HG02852 (cell line): ENCODE measurements at regions not wholly inside any gene's neighbourhood (a gene's known extent, or its start where the extent isn't known, plus 50 kb on each side); places are given as distances from the start of the nearest gene placed in this dataset.
"Not testable (repeated sequence)": the region's sequence is repeated elsewhere in the genome, so short reads cannot be mapped to it uniquely, and the experiment has no call there.

Experiments used
- ATAC-seq: cut with Tn5 transposase; IDR thresholded peaks from one replicate; pipeline ENCODE4 v1.9.1; 2021; ENCODE audit warnings: mild to moderate bottlenecking, moderate library complexity; ENCODE audit not compliant: unreplicated experiment

- ATAC-seq = no peak
Measured at GRCh38 chr6:14765106-14765505, 480.8 kb upstream of the JARID2 start.

GRCh38 chr6:14765721-14766390 lies 480.0 kb upstream of the JARID2 start:
- no peak for ATAC-seq

GRCh38 chr6:14766391-14766994 lies 479.4 kb upstream of the JARID2 start:
- ATAC-seq = no peak

- ATAC-seq = no peak
Measured at GRCh38 chr6:14767226-14767625, 478.6 kb upstream of the JARID2 start.

GRCh38 chr6:14770040-14770439 lies 475.8 kb upstream of the JARID2 start:
- ATAC-seq = no peak

DNA sequence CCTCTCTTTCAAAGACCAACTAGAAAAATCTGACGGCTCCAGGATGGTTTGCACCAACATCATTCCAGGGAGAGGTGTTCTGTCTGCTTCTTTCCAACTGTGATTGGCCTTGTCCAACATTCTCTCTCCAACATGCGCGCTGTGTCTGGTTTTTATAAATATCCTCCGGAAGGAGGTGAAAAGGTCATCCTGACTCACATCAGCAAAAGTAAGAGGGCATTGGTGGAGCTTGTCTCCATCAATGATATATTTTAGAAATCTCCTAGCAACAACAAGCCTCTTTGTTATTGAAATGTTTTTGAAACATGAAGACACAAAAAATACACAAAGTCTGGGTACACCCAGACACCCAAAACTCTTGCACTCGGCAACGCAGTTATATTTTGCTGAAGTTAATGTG lies 475.3 kb upstream of the JARID2 start:
- no peak for ATAC-seq

DNA sequence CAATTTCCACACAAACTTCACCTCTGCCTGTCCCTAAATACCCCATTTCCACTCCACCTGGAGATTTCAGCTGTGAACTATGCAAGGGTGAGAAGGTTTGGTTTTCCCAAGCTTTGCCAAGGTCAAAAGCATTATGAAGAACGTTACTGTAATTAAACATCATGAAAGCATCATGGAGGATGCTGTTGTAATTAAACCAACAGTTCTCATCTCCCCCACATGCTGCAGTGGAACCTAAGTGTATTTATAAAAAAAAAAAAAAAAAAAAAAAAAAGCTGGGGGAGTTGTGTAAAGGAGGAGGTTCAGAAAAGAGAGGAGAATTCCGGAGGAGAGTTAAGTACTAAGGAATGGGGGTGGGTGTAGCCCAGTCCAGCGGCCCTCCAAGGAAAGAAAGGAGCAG lies 474.9 kb upstream of the JARID2 start:
- ATAC-seq = no peak

GRCh38 chr6:14772188-14772587 lies 473.7 kb upstream of the JARID2 start:
- ATAC-seq = no peak

DNA sequence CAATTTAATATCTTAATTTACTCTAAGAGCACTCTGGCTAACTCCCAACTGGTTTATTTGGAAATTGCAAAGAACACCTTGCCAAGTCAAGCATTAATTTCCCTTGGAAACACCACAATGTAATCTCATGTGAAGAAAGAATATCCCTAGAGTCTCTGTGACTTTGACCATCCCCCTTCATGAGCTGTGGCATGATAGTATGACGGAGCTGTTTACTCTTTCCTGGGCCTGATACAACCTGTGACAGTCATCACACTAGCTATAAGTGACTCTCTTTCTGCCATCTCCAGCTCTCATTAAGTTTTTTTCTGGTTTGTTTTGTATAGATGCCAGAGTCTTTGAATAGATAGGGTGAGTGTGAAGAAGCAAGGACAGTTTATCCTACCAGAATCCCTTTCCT lies 470.3 kb upstream of the JARID2 start:
- ATAC-seq = no peak

DNA sequence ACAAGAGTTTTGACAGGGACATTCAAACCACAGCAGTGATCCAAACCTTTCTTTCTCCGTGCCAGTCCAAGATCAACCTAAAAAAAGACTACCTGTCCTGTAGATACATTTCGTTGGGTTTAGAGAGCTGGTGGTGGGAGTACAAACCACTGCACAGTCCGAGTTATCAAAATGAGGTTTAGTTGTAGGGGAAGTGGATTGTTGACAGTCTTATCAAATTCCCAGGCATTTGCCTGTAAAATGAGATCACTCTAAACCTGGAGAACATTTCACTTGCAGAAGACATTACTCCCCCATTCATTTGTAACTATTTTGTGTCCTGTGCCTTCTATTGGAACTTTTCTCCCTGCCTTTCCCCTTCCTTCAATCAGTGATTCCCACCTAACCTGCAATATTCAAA lies 469.6 kb upstream of the JARID2 start:
- ATAC-seq = no peak

GRCh38 chr6:14781772-14782525 lies 463.9 kb upstream of the JARID2 start:
- no peak for ATAC-seq

GRCh38 chr6:14782921-14783464 lies 462.9 kb upstream of the JARID2 start:
- not testable (repeated sequence) for ATAC-seq

GRCh38 chr6:14783594-14783993 lies 462.3 kb upstream of the JARID2 start:
- ATAC-seq = no peak

- no peak for ATAC-seq
Measured at GRCh38 chr6:14784596-14785492, 461.0 kb upstream of the JARID2 start.

GRCh38 chr6:14785493-14785790 lies 460.4 kb upstream of the JARID2 start:
- ATAC-seq = no peak

DNA sequence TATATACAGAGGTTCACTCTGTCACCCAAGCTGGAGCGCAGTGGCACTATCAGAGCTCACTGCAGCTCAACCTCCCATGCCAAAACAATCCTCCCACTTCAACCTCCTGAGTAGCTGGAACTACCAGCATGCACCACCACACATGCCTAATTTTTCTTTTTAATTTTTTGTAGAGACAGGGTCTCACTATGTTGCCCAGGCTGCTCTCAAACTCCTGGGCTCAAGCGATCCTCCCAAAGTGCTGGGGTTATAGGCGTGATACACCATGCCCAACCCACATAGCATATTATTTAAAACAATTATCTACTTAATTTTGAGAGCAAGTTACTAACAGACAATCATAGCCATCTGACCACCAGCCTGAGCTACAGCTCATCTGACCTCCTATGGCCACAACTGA lies 459.9 kb upstream of the JARID2 start:
- no peak for ATAC-seq

DNA sequence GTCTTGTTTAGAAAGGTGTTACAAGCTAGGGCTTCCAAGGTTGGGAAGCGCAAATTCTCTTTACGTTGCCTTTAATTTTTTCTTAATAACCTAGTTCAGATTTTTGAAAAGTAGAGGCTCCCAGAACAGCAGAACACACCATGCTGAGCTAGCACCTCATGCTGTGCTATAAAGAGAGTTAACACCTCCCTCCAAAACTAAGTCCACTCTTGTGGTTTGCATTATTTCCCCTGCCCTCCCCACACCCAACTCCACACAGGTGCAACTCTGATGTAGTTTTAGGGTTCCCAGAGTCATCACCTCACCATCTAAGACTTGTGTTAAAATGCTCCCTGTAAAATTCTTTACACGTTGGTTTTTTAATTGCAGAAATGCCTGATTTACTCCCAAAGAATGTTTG lies 459.4 kb upstream of the JARID2 start:
- ATAC-seq = no peak

DNA sequence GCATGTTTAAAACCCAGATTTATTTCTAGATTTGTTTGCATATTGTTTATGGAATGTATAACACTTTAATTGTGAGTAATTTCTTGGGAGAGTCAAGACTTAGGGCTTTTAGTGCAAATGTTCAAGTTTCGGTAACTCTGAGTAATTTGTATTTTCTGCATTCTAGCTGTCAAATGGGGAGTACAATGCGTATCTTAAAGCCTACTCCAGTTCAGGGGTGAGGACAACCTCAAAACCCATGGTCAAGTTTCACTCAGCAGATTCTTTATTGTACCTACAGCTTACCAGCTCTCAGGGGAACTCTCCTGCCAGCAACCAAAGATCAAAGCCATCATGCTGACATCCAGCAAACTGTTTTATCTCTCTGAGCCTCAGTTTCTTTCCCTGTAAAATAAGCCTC lies 458.6 kb upstream of the JARID2 start:
- ATAC-seq = no peak

- ATAC-seq = no peak
Measured at GRCh38 chr6:14787677-14788076, 458.2 kb upstream of the JARID2 start.

DNA sequence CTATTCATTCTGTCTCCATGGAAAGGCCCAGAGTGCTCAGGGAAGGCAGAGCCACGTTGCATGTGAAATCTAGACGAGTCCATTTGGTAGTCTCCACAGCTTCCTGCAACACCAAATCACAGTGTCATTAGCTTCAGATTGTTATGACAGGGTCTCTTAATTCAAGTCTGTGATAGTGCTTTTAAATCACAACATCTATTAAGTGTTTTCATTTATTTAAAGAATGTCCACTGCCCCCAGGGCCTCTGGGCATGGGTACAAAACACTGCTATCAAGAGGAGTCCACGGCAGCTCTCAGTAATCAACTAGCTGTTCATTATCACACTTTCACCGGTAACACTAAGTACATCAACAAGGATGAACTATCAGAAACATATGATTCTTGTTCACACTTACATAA lies 455.9 kb upstream of the JARID2 start:
- ATAC-seq = no peak

DNA sequence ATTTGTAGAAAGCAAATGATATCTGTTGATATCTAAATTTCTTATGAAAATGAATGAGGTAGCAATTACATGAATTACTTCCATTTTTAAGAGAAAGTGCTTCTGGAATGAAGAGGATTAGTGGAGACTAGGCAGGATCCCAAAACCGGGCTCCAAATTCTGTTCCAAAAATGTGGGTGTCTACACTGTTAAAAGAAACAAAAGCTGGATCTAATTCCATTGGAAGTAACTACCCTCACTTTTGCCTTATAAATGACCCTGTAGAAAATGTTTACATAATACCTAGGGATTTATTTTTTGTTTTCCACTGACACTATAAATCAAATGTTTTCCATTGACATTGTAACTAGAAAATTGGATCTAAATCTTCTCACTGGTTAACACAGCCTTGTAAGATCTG lies 454.9 kb upstream of the JARID2 start:
- ATAC-seq = no peak
